ENCODE measurements at regions not wholly inside any gene's neighbourhood (a gene's known extent, or its start where the extent isn't known, plus 50 kb on each side); places are given as distances from the start of the nearest gene placed in this dataset.

- no peak for TF ChIP-seq CTCF (conservative IDR thresholded peaks at IDR 0.05 in 1 of 2, IDR thresholded peaks at IDR 0.05 in 1 of 2; ENCODE audit: low read depth in 1 of 2, low read length in 2 of 2)
- no peak for TF ChIP-seq EZH2 (IDR thresholded peaks at IDR 0.05; ENCODE audit: low read length, missing control alignments)
Observed at GRCh38 chr12:115371711-115372110, 687.7 kb upstream of the TBX3 start.

Data from fibroblast of lung (primary cell).